ENCODE measurements at regions not wholly inside any gene's neighbourhood (a gene's known extent, or its start where the extent isn't known, plus 50 kb on each side); places are given as distances from the start of the nearest gene placed in this dataset.

DNA sequence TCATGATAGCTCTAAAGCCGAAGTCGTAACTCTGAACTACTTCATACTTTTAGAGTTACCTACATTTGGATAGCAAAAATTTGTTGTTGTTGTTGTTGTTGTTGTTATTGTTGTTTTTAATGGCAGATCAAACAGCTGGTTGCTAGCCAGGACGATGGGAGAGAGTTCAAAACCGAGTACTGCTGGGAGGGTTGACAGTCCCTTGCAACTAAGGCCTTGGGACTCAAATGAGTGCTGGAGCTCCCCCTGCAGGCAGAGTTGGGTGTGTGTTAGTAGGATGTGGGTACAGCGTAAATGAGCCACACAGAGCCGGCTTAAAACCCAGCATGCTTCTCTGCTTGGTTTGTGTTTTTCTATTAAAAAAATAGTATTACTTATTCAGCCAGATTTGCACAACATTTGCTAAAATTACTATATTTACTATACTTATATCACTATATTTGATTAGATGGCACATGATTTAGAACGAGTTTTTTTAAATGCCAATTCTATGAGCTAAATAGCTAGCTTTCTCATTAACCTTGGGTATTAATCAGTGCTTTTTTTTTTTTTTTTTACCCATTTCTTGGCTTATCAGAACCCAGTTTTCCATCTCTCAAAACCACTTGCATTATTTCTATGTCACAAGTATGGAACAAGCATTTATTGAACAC, 129.2 kb upstream of the SYT6 start:
- DNase-seq: peak; percentile 88 to 94
- TF ChIP-seq CTCF (IDR thresholded peaks at IDR 0.05): peak; percentile 86
- Histone ChIP-seq H3K27ac (no peak overlapping the region), H3K9me3 (no peaks in the 10 kb centered on the region), H3K36me3 (ENCODE audit: insufficient read depth in 1 of 2, low read depth in 1 of 2) (no peaks in the 10 kb centered on the region), H3K27me3 (ENCODE audit: insufficient read depth in 3 of 3, low read length in 2 of 3) (no peaks in the 10 kb centered on the region), H3K4me3 (no peak overlapping the region), H3K4me1 (no peaks in the 10 kb centered on the region)
- whole genome bisulfite sequencing, 3 donors: 38 to 40% (median 38%) methylated on average over 7 of the region's 7 CpGs
- intact Hi-C loops (cut with DNase I): loop anchor here (2.0 to 5.0 kb wide), 3 partner anchors 126 to 451 kb away; partner anchors contain the start of gene OLFML3 (in 2 of the 2)
- ATAC-seq: peak; percentile 95 to 100 (median 98)

DNA sequence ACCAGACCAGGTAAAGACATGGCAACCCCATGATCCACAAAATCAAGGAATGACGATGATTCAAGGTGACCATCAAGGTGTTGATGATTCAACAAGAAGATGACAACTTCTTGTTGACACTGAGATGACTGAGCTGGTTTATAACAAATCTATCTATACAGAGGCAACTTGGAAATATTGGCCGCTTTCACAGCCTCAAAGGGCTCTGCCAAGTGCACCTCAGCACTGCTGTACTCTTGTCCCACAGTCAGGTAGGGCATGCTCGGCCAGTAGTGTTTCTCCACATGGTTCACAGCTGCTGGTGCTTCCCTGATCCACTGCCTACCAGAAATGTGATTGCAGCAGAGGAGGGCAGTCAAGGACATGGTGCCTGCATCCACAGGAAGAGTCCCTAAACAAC, 125.2 kb upstream of the SYT6 start:
- Histone ChIP-seq H3K27me3 (ENCODE audit: insufficient read depth in 3 of 3, low read length in 2 of 3) (no peaks in the 10 kb centered on the region), H3K4me3 (no peak overlapping the region), H3K9me3 (no peaks in the 10 kb centered on the region), H3K4me1 (no peaks in the 10 kb centered on the region), H3K36me3 (ENCODE audit: insufficient read depth in 1 of 2, low read depth in 1 of 2) (no peaks in the 10 kb centered on the region), H3K27ac (no peak overlapping the region)
- ATAC-seq (no peak), DNase-seq (no peak)
- TF ChIP-seq CTCF (IDR thresholded peaks at IDR 0.05): no peak
- 69 to 90% (median 89%) methylated on average over 3 of the region's 3 CpGs for WGBS, 3 donors
- intact Hi-C loops (cut with DNase I): no loop called here

DNA sequence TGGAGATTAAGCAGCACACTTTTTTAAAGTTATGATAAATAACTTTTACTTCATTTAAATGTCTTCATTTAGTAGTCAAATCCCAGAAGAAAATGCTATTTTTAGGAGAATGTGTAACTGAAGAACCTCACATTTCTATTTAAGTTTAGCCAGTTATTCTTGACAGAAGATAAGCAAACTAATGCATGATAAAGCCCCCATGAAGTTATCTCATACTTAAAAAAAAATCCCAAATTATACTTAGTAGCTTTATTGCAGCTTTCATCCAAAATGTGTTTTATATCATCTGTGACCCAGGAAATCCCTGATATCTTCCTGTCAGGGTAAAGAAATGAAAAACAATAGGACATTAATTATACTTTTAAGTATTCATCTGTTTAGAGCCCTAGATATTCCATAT, 124.8 kb upstream of the SYT6 start:
- Histone ChIP-seq H3K27me3 (ENCODE audit: insufficient read depth in 3 of 3, low read length in 2 of 3) (no peaks in the 10 kb centered on the region), H3K9me3 (no peaks in the 10 kb centered on the region), H3K36me3 (ENCODE audit: insufficient read depth in 1 of 2, low read depth in 1 of 2) (no peaks in the 10 kb centered on the region), H3K4me3 (no peak overlapping the region), H3K4me1 (no peaks in the 10 kb centered on the region), H3K27ac (no peak overlapping the region)
- ATAC-seq (no peak), DNase-seq (no peak)
- no peak for TF ChIP-seq CTCF (IDR thresholded peaks at IDR 0.05)
- intact Hi-C loops (cut with DNase I): no loop called here

DNA sequence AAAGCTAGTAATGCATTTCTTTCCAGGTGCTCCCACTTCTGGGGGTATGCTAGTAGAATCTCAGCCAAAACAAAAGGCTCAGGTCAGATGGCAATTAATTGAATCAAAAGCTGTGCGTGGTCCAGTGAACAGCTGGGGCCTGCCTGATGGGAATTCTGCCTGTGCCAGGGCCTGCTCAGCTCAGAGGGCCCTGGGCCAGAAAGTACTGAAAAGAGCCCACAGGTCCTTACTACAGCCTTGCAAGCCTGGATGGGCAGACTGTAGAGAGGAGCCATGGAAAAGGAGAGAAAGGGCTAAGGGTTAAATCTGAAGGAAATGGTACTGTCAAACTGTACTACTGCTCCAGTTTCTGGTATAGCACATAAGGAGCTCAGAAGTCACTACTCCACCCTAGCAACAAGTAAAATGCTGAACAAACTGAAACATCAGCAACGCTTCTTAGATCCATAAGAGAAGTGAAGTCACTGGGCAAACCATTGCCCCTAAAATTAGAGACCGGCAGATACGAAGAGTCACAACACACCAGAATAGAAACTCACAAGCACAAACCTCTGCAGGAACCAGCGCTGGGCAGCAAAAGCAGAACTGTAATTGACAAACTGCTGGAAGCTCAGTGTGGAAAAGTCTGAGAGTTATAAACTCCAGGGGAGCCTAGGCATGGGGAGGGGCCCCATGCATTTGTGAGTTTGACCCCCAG, 121.1 kb upstream of the SYT6 start:
- DNase-seq (no peak), ATAC-seq (no peak)
- Histone ChIP-seq H3K27me3 (ENCODE audit: insufficient read depth in 3 of 3, low read length in 2 of 3) (no peaks in the 10 kb centered on the region), H3K27ac (no peak overlapping the region), H3K9me3 (no peaks in the 10 kb centered on the region), H3K4me3 (no peak overlapping the region), H3K4me1 (no peaks in the 10 kb centered on the region), H3K36me3 (ENCODE audit: insufficient read depth in 1 of 2, low read depth in 1 of 2) (no peaks in the 10 kb centered on the region)
- 47 to 85% (median 50%) methylated on average over 5 of the region's 5 CpGs for WGBS, 3 donors
- no peak for TF ChIP-seq CTCF (IDR thresholded peaks at IDR 0.05)
- intact Hi-C loops (cut with DNase I): no loop called here
